ENCODE measurements at regions not wholly inside any gene's neighbourhood (a gene's known extent, or its start where the extent isn't known, plus 50 kb on each side); places are given as distances from the start of the nearest gene placed in this dataset.
"Not testable (repeated sequence)": the region's sequence is repeated elsewhere in the genome, so short reads cannot be mapped to it uniquely, and the experiment has no call there.

DNA sequence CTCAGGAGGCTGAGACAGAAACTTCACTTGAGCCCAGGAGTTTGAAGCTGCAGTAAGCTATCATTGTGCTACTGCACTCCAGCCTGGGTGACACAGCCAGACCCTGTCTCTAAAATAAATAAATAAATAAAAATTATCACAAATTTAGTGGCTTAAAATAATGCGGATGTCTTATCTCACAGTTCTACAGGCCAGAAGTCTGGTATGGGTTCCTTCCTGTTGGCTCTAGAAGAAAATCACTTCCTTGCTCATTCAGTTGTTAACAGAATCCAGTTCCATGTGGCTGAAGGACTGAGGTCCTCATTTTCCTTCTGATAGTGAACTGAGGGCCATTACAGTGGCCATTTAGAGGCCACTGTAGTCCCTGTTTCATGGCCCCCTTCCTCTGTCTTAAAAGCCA, 94.6 kb upstream of the S1PR1 start:
- Mint-ChIP-seq H3K9me3 (no peaks in the 10 kb centered on the region), H3K27me3 (no peaks in the 10 kb centered on the region), H3K36me3 (no peaks in the 10 kb centered on the region), H3K4me3 (no peak overlapping the region), H3K4me1 (peaks cover 36% of the 10 kb centered on the region), H3K27ac (no peak overlapping the region)
- no peak for ATAC-seq

DNA sequence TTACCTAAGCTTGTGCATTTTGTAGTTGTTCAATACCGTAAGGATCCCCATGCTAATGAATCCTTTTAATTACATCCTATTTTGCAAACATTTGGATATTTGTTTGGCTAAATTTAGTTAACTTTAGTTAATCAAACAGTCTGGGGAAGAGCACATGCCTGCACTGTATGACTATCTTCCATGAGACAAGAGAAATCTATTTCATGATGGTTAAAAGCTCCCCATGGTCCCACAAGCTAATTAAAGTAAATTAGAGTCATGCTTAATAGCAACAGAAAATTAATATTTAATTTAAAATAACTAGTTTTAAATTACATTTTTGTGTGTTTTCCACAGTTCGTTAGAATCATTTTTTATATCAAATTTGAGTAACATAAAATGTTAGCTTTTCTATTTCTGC, 95.4 kb upstream of the S1PR1 start:
- no peaks in the 10 kb centered on the region for H3K27me3 Mint-ChIP-seq
- no peak overlapping the region for H3K4me3 Mint-ChIP-seq
- H3K27ac Mint-ChIP-seq, result no peak overlapping the region
- no peaks in the 10 kb centered on the region for H3K36me3 Mint-ChIP-seq
- peaks cover 45% of the 10 kb centered on the region for H3K4me1 Mint-ChIP-seq
- ATAC-seq, result no peak
- H3K9me3 Mint-ChIP-seq, result no peaks in the 10 kb centered on the region

DNA sequence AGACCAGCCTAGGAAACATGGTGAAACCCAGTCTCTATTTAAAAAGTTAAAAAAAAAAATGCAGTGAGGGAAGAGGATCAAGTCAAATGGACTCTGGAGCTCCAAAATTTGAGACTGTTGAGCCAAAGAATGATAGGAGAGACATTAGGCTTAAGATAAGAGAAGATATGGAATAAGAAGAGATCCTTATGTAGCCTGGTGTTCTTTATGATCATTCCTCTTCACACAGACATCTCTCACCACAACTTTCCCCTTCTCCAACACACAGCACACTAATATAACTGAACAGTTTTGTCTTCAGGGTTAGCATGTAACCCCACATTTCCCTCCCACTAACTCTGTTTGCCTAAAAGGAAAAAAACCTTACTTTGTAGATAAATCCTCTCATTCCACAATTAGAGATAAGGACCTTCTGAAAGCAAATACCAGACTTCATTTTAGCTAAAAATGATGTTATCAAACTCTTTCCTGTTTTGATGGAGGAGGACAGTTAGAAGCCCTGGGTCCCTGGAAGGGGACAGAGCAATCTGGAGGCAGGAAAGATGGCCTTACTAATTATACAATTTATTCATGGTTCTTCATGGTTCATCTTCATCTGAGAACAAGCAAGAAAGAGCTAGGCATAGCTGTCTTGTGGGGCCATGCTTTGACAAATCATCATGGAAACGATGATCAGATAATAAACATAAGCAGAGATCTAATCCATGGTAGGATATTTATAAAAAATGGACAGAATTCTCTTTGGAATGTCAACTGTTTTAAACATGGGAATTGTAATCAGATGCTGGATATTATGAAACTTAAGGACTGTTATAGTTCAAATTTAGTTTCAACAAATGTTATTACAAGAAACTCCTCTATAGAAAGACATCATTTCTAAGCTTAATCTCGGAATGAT, 96.7 kb upstream of the S1PR1 start:
- H3K36me3 Mint-ChIP-seq, result no peaks in the 10 kb centered on the region
- no peak for ATAC-seq
- peaks cover 49% of the 10 kb centered on the region for H3K4me1 Mint-ChIP-seq
- H3K27ac Mint-ChIP-seq, result peak overlapping the region; percentile 64
- H3K9me3 Mint-ChIP-seq, result no peaks in the 10 kb centered on the region
- H3K27me3 Mint-ChIP-seq, result no peaks in the 10 kb centered on the region
- no peak overlapping the region for H3K4me3 Mint-ChIP-seq

GRCh38 chr1:101139130-101139529, 97.7 kb upstream of the S1PR1 start:
- Mint-ChIP-seq H3K4me1 (peaks cover 52% of the 10 kb centered on the region), H3K27ac (peak overlapping the region; percentile 64), H3K27me3 (no peaks in the 10 kb centered on the region), H3K36me3 (no peaks in the 10 kb centered on the region), H3K9me3 (no peaks in the 10 kb centered on the region), H3K4me3 (no peak overlapping the region)
- ATAC-seq, result no peak

GRCh38 chr1:101137144-101138126, 99.4 kb upstream of the S1PR1 start:
- Mint-ChIP-seq H3K9me3 (no peaks in the 10 kb centered on the region), H3K27ac (peak overlapping the region; percentile 78), H3K27me3 (no peaks in the 10 kb centered on the region), H3K4me3 (peak overlapping the region; percentile 8), H3K4me1 (peaks cover 62% of the 10 kb centered on the region), H3K36me3 (no peaks in the 10 kb centered on the region)
- peak; percentile 58 for ATAC-seq

DNA sequence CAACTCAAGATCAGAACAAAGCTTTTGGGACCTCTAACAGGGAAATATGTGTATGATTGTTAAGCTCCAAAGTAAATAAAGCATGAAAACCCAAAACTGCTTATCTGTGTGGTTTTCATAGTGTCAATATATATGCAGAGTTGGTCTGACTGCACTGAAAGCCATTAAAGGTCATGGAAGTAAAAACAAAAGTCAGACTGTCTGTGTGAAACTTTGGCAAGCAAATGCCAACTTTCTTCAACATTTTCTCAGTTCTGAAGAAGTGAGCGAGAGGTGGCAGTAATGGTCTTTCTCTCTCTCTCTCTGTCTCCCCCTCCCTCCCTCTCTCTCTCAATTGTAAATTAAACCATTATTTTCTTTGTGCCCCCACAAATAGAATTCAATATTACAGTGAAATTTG, 100.1 kb upstream of the S1PR1 start:
- H3K27me3 Mint-ChIP-seq, result no peaks in the 10 kb centered on the region
- peak overlapping the region; percentile 78 for H3K27ac Mint-ChIP-seq
- no peaks in the 10 kb centered on the region for H3K9me3 Mint-ChIP-seq
- peaks cover 62% of the 10 kb centered on the region for H3K4me1 Mint-ChIP-seq
- peak overlapping the region; percentile 8 for H3K4me3 Mint-ChIP-seq
- H3K36me3 Mint-ChIP-seq, result no peaks in the 10 kb centered on the region
- ATAC-seq, result peak; percentile 82

GRCh38 chr1:101136271-101136670, 100.5 kb upstream of the S1PR1 start:
- Mint-ChIP-seq H3K4me3 (no peak overlapping the region), H3K27ac (peak overlapping the region; percentile 78), H3K36me3 (no peaks in the 10 kb centered on the region), H3K27me3 (no peaks in the 10 kb centered on the region), H3K9me3 (no peaks in the 10 kb centered on the region), H3K4me1 (peaks cover 66% of the 10 kb centered on the region)
- no peak for ATAC-seq

GRCh38 chr1:101135526-101135925, 101.3 kb upstream of the S1PR1 start:
- no peak for ATAC-seq
- Mint-ChIP-seq H3K27me3 (no peaks in the 10 kb centered on the region), H3K4me3 (no peak overlapping the region), H3K27ac (no peak overlapping the region), H3K36me3 (no peaks in the 10 kb centered on the region), H3K4me1 (peaks cover 74% of the 10 kb centered on the region), H3K9me3 (no peaks in the 10 kb centered on the region)

DNA sequence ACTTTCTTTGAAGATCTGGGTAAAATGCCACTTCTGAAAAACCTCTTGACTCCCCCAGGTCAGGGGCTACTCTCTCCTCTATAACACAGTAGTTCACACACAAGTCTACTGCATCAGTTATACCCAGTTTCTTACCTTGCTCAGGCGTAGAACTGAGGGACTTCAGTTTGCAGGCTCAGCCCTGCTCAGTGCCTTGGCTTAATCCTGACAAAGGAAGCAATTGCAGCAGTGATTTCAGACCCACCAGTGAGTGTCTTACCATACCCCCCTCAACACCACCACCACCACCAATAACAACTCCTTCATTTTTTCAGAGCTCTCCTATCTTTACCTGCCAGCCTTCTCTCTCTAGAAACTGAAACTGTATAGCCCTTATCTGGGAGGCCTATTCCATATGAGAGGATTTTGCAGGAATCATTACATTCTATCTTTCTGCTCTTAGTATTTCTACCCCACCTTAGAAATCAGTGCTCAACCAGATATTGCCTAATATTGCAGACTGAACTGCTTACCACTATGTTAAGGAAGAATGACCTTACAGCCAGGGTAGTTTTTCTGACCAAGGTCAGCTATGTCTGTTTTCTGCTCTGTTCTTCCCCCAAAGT, 105.5 kb upstream of the S1PR1 start:
- no peaks in the 10 kb centered on the region for H3K27me3 Mint-ChIP-seq
- ATAC-seq, result no peak
- H3K36me3 Mint-ChIP-seq, result no peaks in the 10 kb centered on the region
- peak overlapping the region; percentile 26 for H3K27ac Mint-ChIP-seq
- no peaks in the 10 kb centered on the region for H3K9me3 Mint-ChIP-seq
- peaks cover 58% of the 10 kb centered on the region for H3K4me1 Mint-ChIP-seq
- H3K4me3 Mint-ChIP-seq, result no peak overlapping the region

DNA sequence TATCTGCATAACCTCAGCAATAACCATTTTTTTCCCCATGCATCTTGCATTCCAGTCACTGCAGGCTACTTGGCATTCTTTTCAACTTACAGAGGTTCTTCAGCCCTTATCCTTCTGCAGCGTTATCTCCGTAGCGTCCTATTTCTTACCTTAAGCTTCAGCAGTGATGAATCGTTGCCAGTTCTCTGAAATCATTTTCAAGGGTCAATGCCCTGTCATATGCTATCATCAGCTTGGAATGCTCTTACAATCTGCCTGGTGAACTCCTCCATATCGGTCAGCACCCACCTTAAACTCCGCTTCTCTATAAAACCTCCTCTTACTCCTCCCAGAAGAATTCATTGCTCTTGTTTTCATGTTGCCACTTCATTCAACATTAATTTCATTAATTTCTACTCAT, 105.1 kb upstream of the DPH5 start:
- H3K4me1 Mint-ChIP-seq, result peaks cover 52% of the 10 kb centered on the region
- no peak for ATAC-seq
- no peaks in the 10 kb centered on the region for H3K9me3 Mint-ChIP-seq
- H3K27me3 Mint-ChIP-seq, result no peaks in the 10 kb centered on the region
- no peaks in the 10 kb centered on the region for H3K36me3 Mint-ChIP-seq
- H3K27ac Mint-ChIP-seq, result peak overlapping the region; percentile 26
- no peak overlapping the region for H3K4me3 Mint-ChIP-seq

GRCh38 chr1:101128846-101129245, 103.3 kb upstream of the DPH5 start:
- H3K27ac Mint-ChIP-seq, result peak overlapping the region; percentile 70
- no peaks in the 10 kb centered on the region for H3K27me3 Mint-ChIP-seq
- H3K9me3 Mint-ChIP-seq, result no peaks in the 10 kb centered on the region
- H3K4me1 Mint-ChIP-seq, result peaks cover 38% of the 10 kb centered on the region
- no peak for ATAC-seq
- H3K4me3 Mint-ChIP-seq, result no peak overlapping the region
- no peaks in the 10 kb centered on the region for H3K36me3 Mint-ChIP-seq

GRCh38 chr1:101128211-101128727, 102.7 kb upstream of the DPH5 start:
- Mint-ChIP-seq H3K4me1 (peaks cover 41% of the 10 kb centered on the region), H3K36me3 (no peaks in the 10 kb centered on the region), H3K27me3 (no peaks in the 10 kb centered on the region), H3K4me3 (peak overlapping the region; percentile 29), H3K9me3 (no peaks in the 10 kb centered on the region), H3K27ac (peak overlapping the region; percentile 70)
- ATAC-seq, result peak; percentile 98

- no peak overlapping the region for H3K4me3 Mint-ChIP-seq
- H3K27me3 Mint-ChIP-seq, result no peaks in the 10 kb centered on the region
- H3K9me3 Mint-ChIP-seq, result no peaks in the 10 kb centered on the region
- H3K4me1 Mint-ChIP-seq, result peaks cover 31% of the 10 kb centered on the region
- H3K27ac Mint-ChIP-seq, result no peak overlapping the region
- H3K36me3 Mint-ChIP-seq, result no peaks in the 10 kb centered on the region
- ATAC-seq, result no peak
These were observed 98.8 kb upstream of the DPH5 start for GRCh38 chr1:101124405-101124804.

GRCh38 chr1:101123904-101124303, 98.3 kb upstream of the DPH5 start:
- peaks cover 30% of the 10 kb centered on the region for H3K4me1 Mint-ChIP-seq
- not testable (repeated sequence) for H3K4me3 Mint-ChIP-seq, H3K27ac Mint-ChIP-seq, H3K36me3 Mint-ChIP-seq, ATAC-seq, H3K9me3 Mint-ChIP-seq, H3K27me3 Mint-ChIP-seq

All from stimulated activated memory B cell treated with anti-CD40 and anti-IgM and Interleukin-4, amounts not matched to agents 10 μg/mL and 1 μg/mL and 100 μg/mL, for 72 hours (primary cell).